Gastrocnemius medialis (tissue), 4 donors: ENCODE measurements at regions not wholly inside any gene's neighbourhood (a gene's known extent, or its start where the extent isn't known, plus 50 kb on each side); places are given as distances from the start of the nearest gene placed in this dataset.
A peak's percentile ranks its signal among the peaks of the same experiment; 100 is the strongest.

Experiments
- ATAC-seq, 2 donors: fragments of 150-250 bp; one replicate each; pipeline ENCODE4 v1.9.1; 2016
- DNase-seq, 2 donors: peaks; one replicate each; pipeline ENCODE4 v3.0.0-alpha.2; 2019
- H3K27ac ChIP-seq, 4 donors: fragments of 200-600 bp; sonication (generic); 1 replicate in 1 of 4; 2 replicates in 3 of 4; pipeline ENCODE4 v1.5.1; 2016 to 2018; ENCODE audit warnings: mild to moderate bottlenecking in 2 of 4, moderate library complexity in 1 of 4
- H3K27me3 ChIP-seq, 3 donors: fragments of 200-600 bp; sonication (generic) in 2 of 3; 1 replicate in 1 of 3; 2 replicates in 2 of 3; pipeline versions ENCODE4 v1.5.1 to v1.6.0; 2016 to 2019; ENCODE audit warnings: mild to moderate bottlenecking in 1 of 3, moderate library complexity in 1 of 3
- H3K36me3 ChIP-seq, 2 donors: fragments of 200-600 bp; sonication (generic) in 1 of 2; one replicate each; pipeline ENCODE4 v1.5.1; 2017 to 2018
- H3K4me1 ChIP-seq, 2 donors: fragments of 200-600 bp; sonication (generic) in 1 of 2; one replicate each; pipeline ENCODE4 v1.5.1; 2016 to 2017; ENCODE audit warnings: mild to moderate bottlenecking in 2 of 2
- H3K4me3 ChIP-seq, 4 donors: fragments of 200-600 bp; sonication (generic) in 3 of 4; 1 replicate in 1 of 4; 2 replicates in 3 of 4; pipeline ENCODE4 v1.5.1; 2016 to 2019; ENCODE audit warnings: mild to moderate bottlenecking in 2 of 4
- H3K9me3 ChIP-seq, 3 donors: fragments of 200-600 bp; sonication (generic) in 2 of 3; 1 replicate in 1 of 3; 2 replicates in 2 of 3; pipeline ENCODE4 v1.5.1; 2016 to 2019
- CTCF ChIP-seq, 5 experiments: fragments of 450-650 bp in 3 of 5; fragments of 200-600 bp in 2 of 5; sonication (generic) in 2 of 5; IDR thresholded peaks in 4 of 5; conservative IDR thresholded peaks in 1 of 5; 1 replicate in 4 of 5; 2 replicates in 1 of 5; pipeline ENCODE4 v1.5.1; 2016 to 2019; ENCODE audit warnings: antibody characterized with exemption in 5 of 5, mild to moderate bottlenecking in 3 of 5, moderate library complexity in 3 of 5
- POLR2A ChIP-seq, 2 donors: fragments of 450-650 bp; IDR thresholded peaks; one replicate each; pipeline ENCODE4 v1.6.1; 2017; ENCODE audit warnings: antibody characterized with exemption in 2 of 2, mild to moderate bottlenecking in 2 of 2, moderate library complexity in 2 of 2
- in situ Hi-C, 4 donors: fragments of 200-750 bp; cut with MboI; loops; one replicate each; pipeline versions ENCODE4 v1.15.0 to v1.8.0; 2017; ENCODE audit warnings: low sequenced_read_pairs in 4 of 4
- intact Hi-C: fragments of 100-400 bp; cut with DNase I; formaldehyde crosslinking; loops from one replicate; pipeline ENCODE4 v1.15.1; 2023; ENCODE audit warnings: low total_unique reads

DNA sequence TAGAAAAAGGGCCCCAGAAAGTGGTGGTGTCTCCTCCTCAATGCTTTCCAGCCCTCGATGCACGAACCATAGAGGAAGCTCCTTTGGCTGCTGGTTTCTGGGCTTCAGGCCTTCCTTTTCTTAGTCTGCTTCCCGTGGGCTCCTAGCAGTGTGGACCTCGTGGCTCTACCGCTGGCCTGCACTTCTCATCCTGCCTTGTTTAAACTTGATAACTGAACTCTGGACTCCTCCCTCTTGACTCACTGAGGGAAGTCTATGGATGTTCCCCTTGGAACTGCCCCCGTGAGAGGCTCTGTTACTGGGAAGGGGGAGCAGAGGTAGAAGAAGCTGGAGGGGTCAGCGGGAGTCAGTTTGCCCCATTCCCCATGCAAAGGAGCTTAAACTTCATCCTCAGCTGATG is 75.3 kb upstream of the WDR26 start:
- Histone ChIP-seq H3K27ac (no peak overlapping the region), H3K4me1 (peaks cover 18 to 24% of the 10 kb centered on the region in 2 donors), H3K9me3 (no peaks in the 10 kb centered on the region), H3K27me3 (no peaks in the 10 kb centered on the region), H3K36me3 (no peaks in the 10 kb centered on the region), H3K4me3 (no peak overlapping the region)
- DNase-seq (no peak), ATAC-seq (no peak)
- in situ Hi-C loops (loop anchor here (5.0 to 10.0 kb wide), 7 partner anchors 125 to 417 kb away; partner anchors contain the start of gene DNAH14 (in 2 of the 4)), intact Hi-C loops (loop anchor here (5.0 to 10.0 kb wide), 2 partner anchors 52 to 235 kb away; no protein-coding TSS in a partner anchor)
- TF ChIP-seq POLR2A (IDR thresholded peaks at IDR 0.05), result no peak
- TF ChIP-seq CTCF (IDR thresholded peaks at IDR 0.05 in 4 of 5, conservative IDR thresholded peaks at IDR 0.05 in 1 of 5), result no peak

DNA sequence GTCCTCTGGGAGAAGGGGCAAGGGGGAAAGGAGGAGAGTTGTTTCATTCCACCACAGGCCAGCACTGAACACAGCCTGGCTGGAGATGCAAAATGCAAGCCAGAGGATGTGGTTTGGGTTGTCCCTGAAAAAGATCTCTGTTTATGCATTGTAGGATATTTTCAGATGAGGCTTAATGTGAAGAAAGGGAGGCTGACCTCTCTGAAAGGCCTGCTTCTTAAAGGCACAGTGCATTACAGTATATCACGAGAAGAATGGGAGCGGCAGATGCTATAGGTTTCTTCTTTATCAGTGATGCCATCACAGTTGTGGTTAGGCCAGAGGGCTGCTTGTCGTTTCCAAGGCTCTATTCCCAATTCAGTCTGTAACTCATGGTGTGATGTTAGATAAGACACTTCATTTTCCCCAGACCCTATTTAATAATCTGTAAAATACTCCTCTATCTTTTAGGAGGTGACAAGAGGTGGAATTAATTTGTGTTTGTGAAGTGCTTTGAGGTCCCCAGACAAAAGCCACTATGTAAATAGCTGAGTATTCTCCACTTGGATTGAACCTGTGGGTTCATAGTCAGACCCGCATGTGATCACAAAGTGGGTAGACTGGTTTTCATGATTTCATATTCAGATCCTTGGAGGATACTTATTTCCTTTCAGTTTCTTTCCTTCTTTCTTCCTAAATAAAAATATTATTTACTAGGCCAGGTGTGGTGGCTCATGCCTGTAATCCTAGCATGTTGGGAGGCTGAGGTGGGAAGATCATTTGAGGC is 76.5 kb upstream of the WDR26 start:
- Histone ChIP-seq H3K4me1 (peaks cover 6 to 13% of the 10 kb centered on the region in 2 donors), H3K4me3 (no peak overlapping the region), H3K9me3 (no peaks in the 10 kb centered on the region), H3K36me3 (no peaks in the 10 kb centered on the region), H3K27ac (no peak overlapping the region), H3K27me3 (no peaks in the 10 kb centered on the region)
- in situ Hi-C loops (loop anchor here (5.0 to 10.0 kb wide), 6 partner anchors 124 to 416 kb away; partner anchors contain the start of gene DNAH14 (in 2 of the 4)), intact Hi-C loops (no loop called here)
- ATAC-seq (no peak), DNase-seq (no peak)
- no peak for TF ChIP-seq CTCF (IDR thresholded peaks at IDR 0.05 in 4 of 5, conservative IDR thresholded peaks at IDR 0.05 in 1 of 5)
- TF ChIP-seq POLR2A (IDR thresholded peaks at IDR 0.05), result no peak

DNA sequence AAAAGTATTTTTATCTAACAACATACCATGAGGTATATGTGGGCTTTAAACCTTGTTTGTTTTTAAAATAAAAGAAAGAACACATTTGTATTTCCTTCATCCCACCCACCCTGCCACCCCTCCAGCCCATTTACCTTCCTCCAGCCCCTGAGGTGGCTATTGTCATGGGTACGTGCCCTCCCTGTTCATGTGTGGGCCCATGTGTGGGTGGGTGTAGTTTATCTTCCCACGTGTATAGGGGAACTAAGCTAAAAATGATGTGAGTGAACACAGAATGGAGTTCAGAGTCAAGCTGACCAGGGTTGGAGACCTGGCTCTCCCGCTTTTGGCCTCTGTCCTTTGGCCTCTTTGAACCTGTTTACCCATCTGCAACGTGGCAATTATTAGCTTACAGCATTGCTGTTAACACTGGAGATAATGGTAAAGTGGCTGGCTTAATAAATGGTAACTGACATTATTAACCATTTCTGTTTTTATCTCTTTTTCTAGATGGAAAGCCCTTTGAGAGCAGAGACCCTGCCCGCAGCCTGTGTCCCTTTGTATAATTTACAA is 78.1 kb upstream of the WDR26 start:
- H3K27me3 ChIP-seq, result no peaks in the 10 kb centered on the region
- no peak for TF ChIP-seq CTCF (IDR thresholded peaks at IDR 0.05 in 4 of 5, conservative IDR thresholded peaks at IDR 0.05 in 1 of 5)
- no peak for TF ChIP-seq POLR2A (IDR thresholded peaks at IDR 0.05)
- peaks cover 0 to 3% of the 10 kb centered on the region in 2 donors for H3K4me1 ChIP-seq
- H3K36me3 ChIP-seq, result no peaks in the 10 kb centered on the region
- intact Hi-C loops (loop anchor here (1.0 kb wide), 3 partner anchors 129 to 410 kb away; no protein-coding TSS in a partner anchor), in situ Hi-C loops (loop anchor here (5.0 to 10.0 kb wide), 6 partner anchors 122 to 415 kb away; partner anchors contain the start of gene DNAH14 (in 2 of the 4))
- ATAC-seq, result no peak
- H3K4me3 ChIP-seq, result no peak overlapping the region
- no peak overlapping the region for H3K27ac ChIP-seq
- DNase-seq, result no peak
- H3K9me3 ChIP-seq, result no peaks in the 10 kb centered on the region

DNA sequence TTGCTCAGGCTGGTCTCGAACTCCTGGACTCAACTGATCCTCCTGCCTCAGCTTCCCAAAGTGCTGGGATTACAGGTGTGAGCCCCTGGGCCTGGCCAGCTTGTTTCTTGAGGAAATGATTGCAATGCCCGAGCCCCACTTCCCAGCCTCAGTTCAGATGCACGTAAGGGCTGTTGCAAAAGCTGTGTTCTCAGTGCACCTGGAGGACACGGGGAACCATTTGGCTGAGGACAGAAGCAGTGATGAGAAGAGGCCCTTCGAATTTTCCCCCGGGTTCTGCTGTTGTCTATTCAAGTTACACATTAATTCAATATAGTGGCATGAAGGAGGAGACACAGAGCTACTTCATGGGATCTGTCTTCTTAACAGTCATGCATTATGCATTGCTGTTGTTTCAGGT is 78.8 kb upstream of the WDR26 start:
- Histone ChIP-seq H3K4me1 (peaks cover 0 to 3% of the 10 kb centered on the region in 2 donors), H3K27ac (no peak overlapping the region), H3K36me3 (no peaks in the 10 kb centered on the region), H3K27me3 (no peaks in the 10 kb centered on the region), H3K4me3 (no peak overlapping the region), H3K9me3 (no peaks in the 10 kb centered on the region)
- in situ Hi-C loops, result loop anchor here (5.0 to 10.0 kb wide), 6 partner anchors 121 to 414 kb away; partner anchors contain the start of gene DNAH14 (in 2 of the 4)
- no peak for TF ChIP-seq POLR2A (IDR thresholded peaks at IDR 0.05)
- TF ChIP-seq CTCF (IDR thresholded peaks at IDR 0.05 in 4 of 5, conservative IDR thresholded peaks at IDR 0.05 in 1 of 5), result no peak
- intact Hi-C loops, result loop anchor here (1.0 kb wide), 3 partner anchors 128 to 409 kb away; no protein-coding TSS in a partner anchor
- peak in 1 of 2 donors; percentile 5 for ATAC-seq
- DNase-seq, result no peak
